ENCODE measurements at regions not wholly inside any gene's neighbourhood (a gene's known extent, or its start where the extent isn't known, plus 50 kb on each side); places are given as distances from the start of the nearest gene placed in this dataset.

GRCh38 chr7:81013083-81013817 lies 94.4 kb upstream of the SEMA3C start:
- Histone ChIP-seq H3K36me3 (ENCODE audit: control insufficient read depth in 4 of 4, insufficient read depth in 3 of 4, low read depth in 1 of 4, low read length in 3 of 4) (no peaks in the 10 kb centered on the region), H3K9me3 (ENCODE audit: control insufficient read depth in 4 of 4, low read length in 3 of 4) (peaks cover 0 to 8% (median 0%) of the 10 kb centered on the region in 4 donors), H3K27ac (ENCODE audit: low read depth in 1 of 2, low read length in 2 of 2) (no peak overlapping the region), H3K4me1 (ENCODE audit: control insufficient read depth in 4 of 4, insufficient read depth in 4 of 4, low read length in 3 of 4) (no peaks in the 10 kb centered on the region), H3K27me3 (ENCODE audit: control insufficient read depth in 4 of 4, insufficient read depth in 4 of 4, low read length in 3 of 4) (no peaks in the 10 kb centered on the region), H3K9ac (ENCODE audit: low read depth in 1 of 2, low read length in 2 of 2) (no peak overlapping the region), H3K4me3 (ENCODE audit: low read depth in 1 of 3, low read length in 3 of 3) (no peak overlapping the region)
- no peak for DNase-seq (ENCODE audit: low spot score)
- WGBS: 27% methylated on average over 2 of the region's 2 CpGs
- TF ChIP-seq SP1 (IDR thresholded peaks at IDR 0.05): no peak
- TF ChIP-seq TAF1 (conservative IDR thresholded peaks at IDR 0.05): no peak
- TF ChIP-seq ATF3 (IDR thresholded peaks at IDR 0.05): no peak
- TF ChIP-seq RXRA (IDR thresholded peaks at IDR 0.05): no peak
- TF ChIP-seq REST (IDR thresholded peaks at IDR 0.05): no peak
- TF ChIP-seq RAD21 (IDR thresholded peaks at IDR 0.05): no peak
- no peak for TF ChIP-seq JUND (IDR thresholded peaks at IDR 0.05)
- TF ChIP-seq HNF4G (IDR thresholded peaks at IDR 0.05): no peak
- no peak for TF ChIP-seq EGR1 (IDR thresholded peaks at IDR 0.05; ENCODE audit: low read depth in 2 of 2)
- TF ChIP-seq HNF4A (conservative IDR thresholded peaks at IDR 0.05): no peak
- TF ChIP-seq GABPA (IDR thresholded peaks at IDR 0.05 in 1 of 2, conservative IDR thresholded peaks at IDR 0.05 in 1 of 2): no peak

- Histone ChIP-seq H3K27me3 (ENCODE audit: control insufficient read depth in 4 of 4, insufficient read depth in 4 of 4, low read length in 3 of 4) (no peaks in the 10 kb centered on the region), H3K4me1 (ENCODE audit: control insufficient read depth in 4 of 4, insufficient read depth in 4 of 4, low read length in 3 of 4) (no peaks in the 10 kb centered on the region), H3K9ac (ENCODE audit: low read depth in 1 of 2, low read length in 2 of 2) (no peak overlapping the region), H3K4me3 (ENCODE audit: low read depth in 1 of 3, low read length in 3 of 3) (no peak overlapping the region), H3K9me3 (ENCODE audit: control insufficient read depth in 4 of 4, low read length in 3 of 4) (peaks cover 0 to 8% (median 0%) of the 10 kb centered on the region in 4 donors), H3K36me3 (ENCODE audit: control insufficient read depth in 4 of 4, insufficient read depth in 3 of 4, low read depth in 1 of 4, low read length in 3 of 4) (no peaks in the 10 kb centered on the region), H3K27ac (ENCODE audit: low read depth in 1 of 2, low read length in 2 of 2) (no peak overlapping the region)
- no peak for TF ChIP-seq NR2F2 (IDR thresholded peaks at IDR 0.05)
- no peak for TF ChIP-seq RAD21 (IDR thresholded peaks at IDR 0.05)
- no peak for TF ChIP-seq GABPA (IDR thresholded peaks at IDR 0.05 in 1 of 2, conservative IDR thresholded peaks at IDR 0.05 in 1 of 2)
- TF ChIP-seq HNF4A (conservative IDR thresholded peaks at IDR 0.05): no peak
- TF ChIP-seq ZBTB33 (IDR thresholded peaks at IDR 0.05): no peak
- TF ChIP-seq TAF1 (conservative IDR thresholded peaks at IDR 0.05): no peak
- no peak for TF ChIP-seq ATF3 (IDR thresholded peaks at IDR 0.05)
- no peak for TF ChIP-seq MAX (IDR thresholded peaks at IDR 0.05)
- no peak for TF ChIP-seq FOXA1 (IDR thresholded peaks at IDR 0.05)
- no peak for TF ChIP-seq HNF4G (IDR thresholded peaks at IDR 0.05)
- TF ChIP-seq JUND (IDR thresholded peaks at IDR 0.05): no peak
- no peak for TF ChIP-seq FOXA2 (IDR thresholded peaks at IDR 0.05)
- TF ChIP-seq RXRA (IDR thresholded peaks at IDR 0.05): no peak
- TF ChIP-seq CTCF (IDR thresholded peaks at IDR 0.05; ENCODE audit: low read depth, low read length, missing input control): no peak
- no peak for TF ChIP-seq REST (IDR thresholded peaks at IDR 0.05)
- 84% methylated on average over 4 of the region's 4 CpGs for WGBS
- DNase-seq (ENCODE audit: low spot score): no peak
These were observed 90.0 kb upstream of the SEMA3C start for GRCh38 chr7:81008901-81009300.
